H1 (cell line): ENCODE measurements at regions not wholly inside any gene's neighbourhood (a gene's known extent, or its start where the extent isn't known, plus 50 kb on each side); places are given as distances from the start of the nearest gene placed in this dataset.

Source experiments
- CTCF ChIA-PET: fragments of 300-600 bp; sonication (Branson Sonifier 250); formaldehyde crosslinking; loops from one replicate; lab custom pipeline; 2021; ENCODE audit not compliant: partially characterized antibody; lab: Charles Lee
- POLR2A ChIA-PET: fragments of 300-600 bp; sonication (Branson Sonifier 250); formaldehyde crosslinking; loops from one replicate; lab custom pipeline; 2021; ENCODE audit warnings: inconsistent platforms; ENCODE audit not compliant: partially characterized antibody; lab: Charles Lee
- DNase-seq, 2 experiments: peaks; one replicate each; pipeline versions ENCODE4 v3.0.0 to v3.0.0-alpha.2; 2010 to 2022; ENCODE audit warnings: low spot score in 2 of 2, low read depth in 1 of 2, mixed read lengths in 1 of 2
- FAIRE-seq: peaks from 2 replicates; lab custom pipeline; 2011; peaks lifted over from hg19 to GRCh38; lab: Jason Lieb, UNC
- H2AFZ ChIP-seq: 2 replicates; pipeline ENCODE4 v1.8.1; 2012; ENCODE audit warnings: low read length, inconsistent platforms
- H2AK5ac ChIP-seq: 2 replicates; pipeline ENCODE4 v1.6.1; 2013; ENCODE audit warnings: low read depth, low read length
- H2BK120ac ChIP-seq: replicated peaks from 2 replicates; pipeline ENCODE3; 2013; ENCODE audit warnings: low read depth, low read length, inconsistent platforms
- H2BK12ac ChIP-seq: 2 replicates; pipeline ENCODE4 v1.6.1; 2013; ENCODE audit warnings: low read depth, low read length
- H2BK15ac ChIP-seq: 2 replicates; pipeline ENCODE4 v1.6.1; 2013; ENCODE audit warnings: low read length
- H2BK20ac ChIP-seq: 2 replicates; pipeline ENCODE4 v1.6.1; 2013; ENCODE audit warnings: low read length
- H2BK5ac ChIP-seq: 2 replicates; pipeline ENCODE4 v1.6.1; 2013; ENCODE audit warnings: low read depth, low read length
- H3K14ac ChIP-seq: 2 replicates; pipeline ENCODE4 v1.6.1; 2013; ENCODE audit warnings: inconsistent platforms; ENCODE audit not compliant: insufficient read length
- H3K18ac ChIP-seq: 2 replicates; pipeline ENCODE4 v1.6.1; 2013; ENCODE audit warnings: low read length; ENCODE audit errors: extremely low read depth
- H3K23ac ChIP-seq: 2 replicates; pipeline ENCODE4 v1.6.1; 2013; ENCODE audit warnings: inconsistent platforms; ENCODE audit not compliant: insufficient read length
- H3K23me2 ChIP-seq: 2 replicates; pipeline ENCODE4 v1.6.1; 2013; ENCODE audit warnings: low read depth, low read length
- H3K27ac ChIP-seq: 2 replicates; pipeline ENCODE4 v1.6.1; 2011; ENCODE audit warnings: low read depth, low read length, inconsistent platforms
- H3K27me3 ChIP-seq, 4 experiments: replicated peaks in 1 of 4; 1 replicate in 1 of 4; 2 replicates in 3 of 4; pipeline versions ENCODE4 v1.6.1 to v1.8.1; 2011 to 2013; ENCODE audit warnings: low read length in 3 of 4, mild to moderate bottlenecking in 3 of 4, inconsistent platforms in 2 of 4, mixed read lengths in 2 of 4, moderate library complexity in 1 of 4; ENCODE audit not compliant: control insufficient read depth in 3 of 4, insufficient read depth in 3 of 4; ENCODE audit errors: extremely low read depth in 1 of 4
- H3K36me3 ChIP-seq, 4 experiments: 2 replicates each; pipeline versions ENCODE4 v1.6.1 to v1.8.1; 2011 to 2013; ENCODE audit warnings: mild to moderate bottlenecking in 4 of 4, low read length in 3 of 4, moderate library complexity in 2 of 4, control low read depth in 1 of 4, inconsistent platforms in 1 of 4; ENCODE audit not compliant: insufficient read depth in 4 of 4, control insufficient read depth in 2 of 4
- H3K4ac ChIP-seq: replicated peaks from 2 replicates; pipeline ENCODE3; 2013; ENCODE audit warnings: low read length, low read depth, mixed read lengths, inconsistent platforms; ENCODE audit not compliant: insufficient read length
- H3K4me1 ChIP-seq, 4 experiments: replicated peaks in 1 of 4; 1 replicate in 1 of 4; 2 replicates in 3 of 4; pipeline versions ENCODE4 v1.6.1 to v1.8.1; 2011 to 2013; ENCODE audit warnings: low read length in 3 of 4, inconsistent platforms in 2 of 4, mixed read lengths in 1 of 4; ENCODE audit not compliant: insufficient read depth in 4 of 4, control insufficient read depth in 3 of 4
- H3K4me2 ChIP-seq, 2 experiments: 2 replicates each; pipeline versions ENCODE4 v1.6.1 to v1.8.1; 2011 to 2013; ENCODE audit warnings: low read depth in 2 of 2, low read length in 2 of 2, control low read depth in 1 of 2, inconsistent platforms in 1 of 2, mild to moderate bottlenecking in 1 of 2; ENCODE audit not compliant: insufficient read depth in 1 of 2
- H3K4me3 ChIP-seq, 4 experiments: fragments of 200-600, 300-600 bp in 1 of 4; sonication (generic), shearing (Covaris generic), sonication (Bioruptor Twin) in 1 of 4; 2 replicates each; pipeline versions ENCODE4 v1.5.1 to v1.8.1; 2011 to 2016; ENCODE audit warnings: low read length in 4 of 4, low read depth in 3 of 4, control low read depth in 2 of 4, inconsistent platforms in 2 of 4, mild to moderate bottlenecking in 2 of 4, mixed read lengths in 1 of 4, moderate library complexity in 1 of 4; ENCODE audit not compliant: insufficient read depth in 2 of 4; ENCODE audit errors: extremely low read depth in 1 of 4
- H3K56ac ChIP-seq: replicated peaks from 2 replicates; pipeline ENCODE3; 2013; ENCODE audit warnings: low read depth, mild to moderate bottlenecking, mixed read lengths, low read length, inconsistent platforms; ENCODE audit not compliant: insufficient read length
- H3K79me1 ChIP-seq: 2 replicates; pipeline ENCODE4 v1.6.1; 2013; ENCODE audit warnings: low read depth, low read length, control low read depth
- H3K79me2 ChIP-seq, 2 experiments: 2 replicates each; pipeline versions ENCODE4 v1.6.1 to v1.8.1; 2012 to 2013; ENCODE audit warnings: low read length in 2 of 2, mild to moderate bottlenecking in 2 of 2, inconsistent platforms in 1 of 2; ENCODE audit not compliant: insufficient read depth in 2 of 2, control insufficient read depth in 1 of 2
- H3K9ac ChIP-seq, 4 experiments: replicated peaks in 1 of 4; 1 replicate in 1 of 4; 2 replicates in 3 of 4; pipeline versions ENCODE4 v1.6.1 to v1.8.1; 2011 to 2013; ENCODE audit warnings: low read depth in 3 of 4, low read length in 3 of 4, control low read depth in 2 of 4, mild to moderate bottlenecking in 2 of 4, moderate library complexity in 2 of 4, inconsistent platforms in 1 of 4; ENCODE audit errors: extremely low read depth in 1 of 4
- H3K9me3 ChIP-seq, 2 experiments: 2 replicates each; pipeline versions ENCODE4 v1.6.1 to v1.8.1; 2012 to 2013; ENCODE audit warnings: mild to moderate bottlenecking in 2 of 2, moderate library complexity in 2 of 2, control low read depth in 1 of 2, inconsistent platforms in 1 of 2, low read depth in 1 of 2, low read length in 1 of 2, mixed read lengths in 1 of 2; ENCODE audit not compliant: insufficient read depth in 2 of 2
- H4K20me1 ChIP-seq, 2 experiments: replicated peaks in 1 of 2; 2 replicates each; pipeline versions ENCODE3 to v1.8.1; 2011 to 2013; ENCODE audit warnings: inconsistent platforms in 2 of 2, low read length in 2 of 2, mild to moderate bottlenecking in 1 of 2; ENCODE audit not compliant: insufficient read depth in 2 of 2, control insufficient read depth in 1 of 2
- H4K5ac ChIP-seq: 2 replicates; pipeline ENCODE4 v1.6.1; 2013; ENCODE audit warnings: low read length, low read depth, mixed read lengths, inconsistent platforms; ENCODE audit not compliant: insufficient read length
- H4K8ac ChIP-seq: 2 replicates; pipeline ENCODE4 v1.8.0; 2013; ENCODE audit warnings: mild to moderate bottlenecking, moderate library complexity, low read length, inconsistent platforms; ENCODE audit not compliant: insufficient read depth; ENCODE audit errors: extremely low read depth
- H4K91ac ChIP-seq: replicated peaks from 2 replicates; pipeline ENCODE3; 2013; ENCODE audit warnings: low read length, mixed read lengths, inconsistent platforms; ENCODE audit not compliant: insufficient read length
- ASH2L ChIP-seq: fragments of 200-600, 300-600 bp; sonication (generic); IDR thresholded peaks from one replicate; pipeline ENCODE4 v1.7.1; 2017; ENCODE audit warnings: low read length
- ATF2 ChIP-seq: IDR thresholded peaks from 2 replicates; pipeline ENCODE4 v1.6.1; 2012; ENCODE audit warnings: low read length, inconsistent platforms
- CBX5 ChIP-seq: fragments of 300-800, 300-1000 bp; sonication (generic); IDR thresholded peaks from 2 replicates; pipeline ENCODE4 v1.7.1; 2016; ENCODE audit warnings: antibody characterized with exemption, low read length, low read depth
- CEBPB ChIP-seq: IDR thresholded peaks from 2 replicates; pipeline ENCODE4 v1.6.1; 2012; ENCODE audit warnings: low read depth, low read length
- CHD1 ChIP-seq: IDR thresholded peaks from 2 replicates; pipeline ENCODE4 v1.6.1; 2012; ENCODE audit warnings: low read depth, low read length, improper control_type of control experiment
- CREB1 ChIP-seq: IDR thresholded peaks from 2 replicates; pipeline ENCODE4 v1.6.1; 2012; ENCODE audit warnings: inconsistent platforms
- EP300 ChIP-seq, 2 experiments: IDR thresholded peaks; 1 replicate in 1 of 2; 2 replicates in 1 of 2; pipeline ENCODE4 v1.6.1; 2011 to 2012; ENCODE audit warnings: low read depth in 2 of 2, low read length in 2 of 2, mild to moderate bottlenecking in 2 of 2, borderline replicate concordance in 1 of 2, inconsistent platforms in 1 of 2, moderate library complexity in 1 of 2
- EZH2 ChIP-seq: fragments of 200-600 bp; sonication (generic); IDR thresholded peaks from 2 replicates; pipeline ENCODE4 v1.7.1; 2012; ENCODE audit warnings: low read depth, mild to moderate bottlenecking, moderate library complexity, low read length, inconsistent platforms; ENCODE audit not compliant: severe bottlenecking
- NRF1 ChIP-seq: IDR thresholded peaks from 2 replicates; pipeline ENCODE4 v1.6.1; 2011; ENCODE audit warnings: mild to moderate bottlenecking, low read depth, low read length, improper control_type of control experiment
- PHF8 ChIP-seq: fragments of 200-600 bp; sonication (generic); conservative IDR thresholded peaks from 2 replicates; pipeline ENCODE4 v1.7.1; 2012; ENCODE audit warnings: low read depth, mild to moderate bottlenecking, inconsistent platforms, low read length, moderate library complexity
- RAD21 ChIP-seq, 2 experiments: IDR thresholded peaks in 1 of 2; conservative IDR thresholded peaks in 1 of 2; 2 replicates each; pipeline ENCODE4 v1.6.1; 2011; ENCODE audit warnings: low read depth in 2 of 2, low read length in 2 of 2, improper control_type of control experiment in 1 of 2, inconsistent platforms in 1 of 2, mild to moderate bottlenecking in 1 of 2, moderate library complexity in 1 of 2
- RBBP5 ChIP-seq: IDR thresholded peaks from 2 replicates; pipeline ENCODE4 v1.7.1; 2012; ENCODE audit warnings: low read depth, mild to moderate bottlenecking, inconsistent platforms, low read length, moderate library complexity, borderline replicate concordance
- SP2 ChIP-seq: IDR thresholded peaks from 2 replicates; pipeline ENCODE4 v1.6.1; 2012; ENCODE audit warnings: mild to moderate bottlenecking, low read length, inconsistent platforms
- SUZ12 ChIP-seq: fragments of 200-600 bp; sonication (generic); IDR thresholded peaks from 2 replicates; pipeline ENCODE4 v1.6.1; 2012; ENCODE audit warnings: mild to moderate bottlenecking, inconsistent platforms, low read length, moderate library complexity, mixed read lengths

- Histone ChIP-seq H3K9me3 (no peaks in the 10 kb centered on the region), H3K27me3 (no peaks in the 10 kb centered on the region), H4K20me1 (no peaks in the 10 kb centered on the region), H3K4me3 (no peak overlapping the region), H2BK12ac (no peak overlapping the region), H3K9ac (no peak overlapping the region), H2BK20ac (no peak overlapping the region), H4K91ac (no peak overlapping the region), H3K4me2 (no peak overlapping the region), H3K4ac (no peak overlapping the region), H3K18ac (no peak overlapping the region), H2AFZ (no peak overlapping the region), H3K27ac (no peak overlapping the region), H2BK5ac (no peak overlapping the region), H3K4me1 (no peaks in the 10 kb centered on the region), H2BK15ac (no peak overlapping the region), H3K36me3 (no peaks in the 10 kb centered on the region), H3K14ac (no peak overlapping the region), H4K5ac (no peak overlapping the region), H3K23me2 (no peaks in the 10 kb centered on the region), H3K23ac (no peak overlapping the region), H4K8ac (no peak overlapping the region), H2AK5ac (no peak overlapping the region), H3K56ac (no peak overlapping the region), H3K79me1 (no peaks in the 10 kb centered on the region), H3K79me2 (no peaks in the 10 kb centered on the region), H2BK120ac (no peak overlapping the region)
- no peak for DNase-seq
- no peak for FAIRE-seq
- CTCF ChIA-PET = no interaction called here
- POLR2A ChIA-PET = no interaction called here
- no peak for TF ChIP-seq CEBPB
- no peak for TF ChIP-seq RBBP5
- TF ChIP-seq ASH2L = no peak
- no peak for TF ChIP-seq NRF1
- TF ChIP-seq CHD1 = no peak
- no peak for TF ChIP-seq SUZ12
- TF ChIP-seq SP2 = no peak
- TF ChIP-seq RAD21 (IDR thresholded peaks at IDR 0.05 in 1 of 2, conservative IDR thresholded peaks at IDR 0.05 in 1 of 2; ENCODE audit: low read depth in 2 of 2, low read length in 2 of 2) = no peak
- TF ChIP-seq ATF2 = no peak
- TF ChIP-seq CBX5 = no peak
- no peak for TF ChIP-seq EP300 (IDR thresholded peaks at IDR 0.05; ENCODE audit: borderline replicate concordance in 1 of 2, low read depth in 2 of 2, low read length in 2 of 2)
- TF ChIP-seq PHF8 = no peak
- TF ChIP-seq CREB1 = no peak
- no peak for TF ChIP-seq EZH2
Measured at GRCh38 chr4:135735512-135735911, 1533.9 kb upstream of the PABPC4L start.
